Fibroblast of skin of right biceps (primary cell): ENCODE measurements at regions not wholly inside any gene's neighbourhood (a gene's known extent, or its start where the extent isn't known, plus 50 kb on each side); places are given as distances from the start of the nearest gene placed in this dataset.
"Not testable (repeated sequence)": the region's sequence is repeated elsewhere in the genome, so short reads cannot be mapped to it uniquely, and the experiment has no call there.

ENCODE experiments used
- DNase-seq: peaks from one replicate; pipeline ENCODE4 v3.0.0-alpha.2; 2013

GRCh38 chr3:19825193-19825592, 108.8 kb downstream of the EFHB start:
- no peak for DNase-seq

- no peak for DNase-seq
Observed at GRCh38 chr3:19822805-19823204, 111.2 kb downstream of the EFHB start.

- DNase-seq, result no peak
Observed at GRCh38 chr3:19816631-19817030, 117.4 kb downstream of the EFHB start.

GRCh38 chr3:19815805-19816204, 118.2 kb downstream of the EFHB start:
- no peak for DNase-seq

- DNase-seq, result not testable (repeated sequence)
Observed at GRCh38 chr3:19813743-19814142, 120.3 kb downstream of the EFHB start.

- no peak for DNase-seq
Observed at GRCh38 chr3:19811689-19812088, 122.3 kb downstream of the EFHB start.

- no peak for DNase-seq
Observed at GRCh38 chr3:19808834-19809233, 125.2 kb downstream of the EFHB start.

GRCh38 chr3:19799887-19800286, 134.1 kb downstream of the EFHB start:
- DNase-seq, result no peak

- no peak for DNase-seq
Observed at GRCh38 chr3:19799115-19799514, 134.9 kb downstream of the EFHB start.

- DNase-seq, result no peak
Observed at GRCh38 chr3:19798324-19798723, 135.7 kb downstream of the EFHB start.

- DNase-seq, result no peak
Observed at GRCh38 chr3:19792388-19792787, 141.6 kb downstream of the EFHB start.

GRCh38 chr3:19775765-19776164, 158.3 kb downstream of the EFHB start:
- no peak for DNase-seq

- no peak for DNase-seq
Observed at GRCh38 chr3:19769694-19770093, 164.3 kb downstream of the EFHB start.

GRCh38 chr3:19765954-19766353, 168.1 kb downstream of the EFHB start:
- no peak for DNase-seq

- peak; percentile 63 for DNase-seq
Observed at GRCh38 chr3:19757773-19758172, 176.2 kb downstream of the EFHB start.

- no peak for DNase-seq
Observed at GRCh38 chr3:19749448-19750017, 184.5 kb downstream of the EFHB start.

GRCh38 chr3:19748782-19749447, 185.1 kb downstream of the EFHB start:
- no peak for DNase-seq

GRCh38 chr3:19744047-19744446, 190.0 kb downstream of the EFHB start:
- no peak for DNase-seq

GRCh38 chr3:19742935-19743334, 191.1 kb downstream of the EFHB start:
- DNase-seq, result no peak

GRCh38 chr3:19739504-19739903, 194.5 kb downstream of the EFHB start:
- no peak for DNase-seq

GRCh38 chr3:19738846-19739245, 195.2 kb downstream of the EFHB start:
- DNase-seq, result no peak

- DNase-seq, result no peak
Observed at GRCh38 chr3:19735111-19735510, 198.9 kb downstream of the EFHB start.

GRCh38 chr3:19734453-19734852, 199.6 kb downstream of the EFHB start:
- DNase-seq, result no peak

- DNase-seq, result no peak
Observed at GRCh38 chr3:19725000-19725399, 209.0 kb downstream of the EFHB start.

- DNase-seq, result no peak
Observed at GRCh38 chr3:19717736-19718135, 216.3 kb downstream of the EFHB start.
